B cell (primary cell): ENCODE measurements at regions not wholly inside any gene's neighbourhood (a gene's known extent, or its start where the extent isn't known, plus 50 kb on each side); places are given as distances from the start of the nearest gene placed in this dataset.

Source experiments
- ATAC-seq: fragments of 200-7000 bp; cut with Tn5 transposase; one replicate; pipeline ENCODE4 v1.10.0; 2021; ENCODE audit warnings: low read depth, mild to moderate bottlenecking, moderate number of reproducible peaks, moderate library complexity
- CTCF ChIA-PET: fragments of 350-600 bp; sonication (Branson Sonifier 250); formaldehyde crosslinking; loops from one replicate; lab custom pipeline; 2021; ENCODE audit warnings: antibody characterized with exemption, inconsistent platforms; lab: Charles Lee
- POLR2A ChIA-PET: fragments of 350-600 bp; sonication (Branson Sonifier 250); formaldehyde crosslinking; loops from one replicate; lab custom pipeline; 2021; ENCODE audit warnings: antibody characterized with exemption; lab: Charles Lee
- DNase-seq: peaks from one replicate; pipeline ENCODE4 v3.0.0; 2013
- H2AFZ ChIP-seq: 2 replicates; pipeline ENCODE4 v1.6.1; 2012; ENCODE audit warnings: mild to moderate bottlenecking, low read depth, low read length; ENCODE audit not compliant: insufficient read depth, poor library complexity, severe bottlenecking
- H3K27ac ChIP-seq, 2 donors: 1 replicate in 1 of 2; 2 replicates in 1 of 2; pipeline ENCODE4 v1.5.1; 2012 to 2013; ENCODE audit warnings: low read length in 2 of 2, mild to moderate bottlenecking in 2 of 2, moderate library complexity in 1 of 2
- H3K27me3 ChIP-seq, 4 experiments: fragments of 200-600 bp in 1 of 4; sonication (generic) in 1 of 4; replicated peaks in 1 of 4; 1 replicate in 2 of 4; 2 replicates in 2 of 4; pipeline versions ENCODE4 v1.6.1 to v1.7.0; 2013 to 2016; ENCODE audit warnings: low read length in 3 of 4, mild to moderate bottlenecking in 2 of 4, mixed read lengths in 1 of 4, moderate library complexity in 1 of 4; ENCODE audit not compliant: insufficient read depth in 4 of 4, control insufficient read depth in 3 of 4; ENCODE audit errors: control extremely low read depth in 1 of 4
- H3K36me3 ChIP-seq, 2 experiments: replicated peaks in 1 of 2; 1 replicate in 1 of 2; 2 replicates in 1 of 2; pipeline versions ENCODE4 v1.6.1 to v1.7.1; 2013; ENCODE audit warnings: low read length in 1 of 2; ENCODE audit not compliant: insufficient read depth in 2 of 2, control insufficient read depth in 1 of 2; ENCODE audit errors: control extremely low read depth in 1 of 2, extremely low read depth in 1 of 2
- H3K4me1 ChIP-seq, 2 donors: fragments of 200-600 bp in 1 of 2; sonication (generic) in 1 of 2; 1 replicate in 1 of 2; 2 replicates in 1 of 2; pipeline versions ENCODE4 v1.5.1 to v1.6.1; 2013 to 2017; ENCODE audit warnings: low read length in 2 of 2; ENCODE audit not compliant: control insufficient read depth in 2 of 2, insufficient read depth in 2 of 2
- H3K4me2 ChIP-seq: replicated peaks from 2 replicates; pipeline ENCODE3; 2012; ENCODE audit warnings: mild to moderate bottlenecking, low read depth, low read length; ENCODE audit not compliant: poor library complexity, severe bottlenecking
- H3K4me3 ChIP-seq, 5 experiments: fragments of 200-600 bp in 1 of 5; sonication (generic) in 1 of 5; 1 replicate in 3 of 5; 2 replicates in 2 of 5; pipeline versions ENCODE4 v1.5.1 to v1.7.0; 2011 to 2016; ENCODE audit warnings: low read length in 4 of 5, mild to moderate bottlenecking in 4 of 5, low read depth in 2 of 5, control low read depth in 1 of 5, moderate library complexity in 1 of 5; ENCODE audit not compliant: insufficient read depth in 1 of 5; ENCODE audit errors: control extremely low read depth in 1 of 5, extremely low read depth in 1 of 5
- H3K79me2 ChIP-seq: fragments of 200-600 bp; sonication (generic); one replicate; pipeline ENCODE4 v1.6.0; 2016; ENCODE audit warnings: low read length; ENCODE audit not compliant: control insufficient read depth, insufficient read depth
- H3K9ac ChIP-seq: fragments of 200-600 bp; sonication (generic); 2 replicates; pipeline ENCODE4 v1.6.1; 2017; ENCODE audit warnings: mild to moderate bottlenecking, low read length, moderate library complexity
- H3K9me3 ChIP-seq, 3 donors: one replicate each; pipeline versions ENCODE4 v1.6.1 to v1.7.1; 2013; ENCODE audit warnings: low read length in 2 of 3; ENCODE audit not compliant: control insufficient read depth in 2 of 3, insufficient read depth in 1 of 3; ENCODE audit errors: control extremely low read depth in 1 of 3
- H4K20me1 ChIP-seq: 2 replicates; pipeline ENCODE4 v1.6.0; 2012; ENCODE audit warnings: mild to moderate bottlenecking, low read length; ENCODE audit not compliant: insufficient read depth, control insufficient read depth, poor library complexity, severe bottlenecking
- H3K27ac Mint-ChIP-seq: one replicate; pipeline ENCODE4 v1.8.0; 2021; ENCODE audit warnings: mixed read lengths
- H3K27me3 Mint-ChIP-seq: one replicate; pipeline ENCODE4 v1.8.0; 2021; ENCODE audit warnings: mixed read lengths
- H3K4me1 Mint-ChIP-seq: one replicate; pipeline ENCODE4 v1.8.0; 2021; ENCODE audit warnings: mixed read lengths
- H3K4me3 Mint-ChIP-seq: one replicate; pipeline ENCODE4 v1.8.0; 2021; ENCODE audit warnings: mixed read lengths
- H3K9me3 Mint-ChIP-seq: one replicate; pipeline ENCODE4 v1.8.0; 2022; ENCODE audit warnings: mixed read lengths; ENCODE audit not compliant: insufficient read depth
- CTCF ChIP-seq: fragments of 200-600 bp; IDR thresholded peaks from one replicate; pipeline ENCODE4 v1.8.0; 2022; ENCODE audit warnings: antibody characterized with exemption, mild to moderate bottlenecking
- EZH2 ChIP-seq: IDR thresholded peaks from 2 replicates; pipeline ENCODE4 v1.6.1; 2012; ENCODE audit warnings: borderline replicate concordance, low read depth, mild to moderate bottlenecking, moderate library complexity, low read length; ENCODE audit not compliant: insufficient read depth, poor library complexity, severe bottlenecking
- WGBS: methylation state at CpG from one replicate; pipeline ENCODE4 v1.1.5; 2013; ENCODE audit warnings: missing lambda C conversion rate; ENCODE audit not compliant: insufficient coverage; 5-methylcytosine and 5-hydroxymethylcytosine counted together
- intact Hi-C: fragments of 100-400 bp; cut with micrococcal nuclease; formaldehyde crosslinking; loops from one replicate; pipeline ENCODE4 v1.10.0; 2022

DNA sequence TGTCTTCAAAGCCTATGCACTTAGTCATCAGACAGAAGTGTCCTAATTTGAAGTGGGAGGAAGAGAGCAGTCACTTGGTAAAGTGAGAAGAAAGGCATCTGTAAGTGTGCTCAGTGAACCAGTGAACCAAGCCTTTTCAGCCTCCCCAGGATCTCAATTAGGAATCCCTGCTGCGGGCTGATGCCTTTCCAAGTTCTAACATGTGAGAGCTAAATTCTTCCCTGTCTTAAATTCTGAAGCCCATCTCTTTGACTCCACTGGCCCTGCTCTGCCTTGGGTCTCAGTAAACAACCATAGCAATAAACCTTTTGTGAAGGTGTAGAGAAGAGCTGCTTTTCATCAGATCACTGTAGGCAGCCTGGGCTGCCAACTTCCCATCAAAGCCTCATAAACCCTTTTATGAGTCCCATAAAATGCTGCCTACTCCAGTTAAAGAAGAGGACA, 701.2 kb upstream of the LCORL start:
- Histone ChIP-seq H3K9me3 (peaks cover 0 to 4% (median 0%) of the 10 kb centered on the region in 3 donors), H2AFZ (no peak overlapping the region), H3K79me2 (no peaks in the 10 kb centered on the region), H3K4me2 (no peak overlapping the region), H3K4me1 (no peaks in the 10 kb centered on the region), H3K36me3 (no peaks in the 10 kb centered on the region), H3K4me3 (no peak overlapping the region), H3K27me3 (no peaks in the 10 kb centered on the region), H3K27ac (no peak overlapping the region), H4K20me1 (no peaks in the 10 kb centered on the region), H3K9ac (no peak overlapping the region)
- Mint-ChIP-seq H3K27me3 (no peaks in the 10 kb centered on the region), H3K9me3 (peaks cover 2% of the 10 kb centered on the region), H3K4me1 (no peaks in the 10 kb centered on the region), H3K4me3 (no peak overlapping the region), H3K27ac (no peak overlapping the region)
- no peak for ATAC-seq
- no peak for TF ChIP-seq CTCF
- TF ChIP-seq EZH2, result no peak
- intact Hi-C loops, result no loop called here
- 0% methylated on average over 1 of the region's 1 CpG for WGBS
- CTCF ChIA-PET, result no interaction called here
- no peak for DNase-seq
- POLR2A ChIA-PET, result no interaction called here

- no peak for TF ChIP-seq CTCF
- no peak for TF ChIP-seq EZH2
- Histone ChIP-seq H3K27me3 (no peaks in the 10 kb centered on the region), H3K4me2 (no peak overlapping the region), H3K79me2 (no peaks in the 10 kb centered on the region), H3K9me3 (no peaks in the 10 kb centered on the region), H3K4me3 (no peak overlapping the region), H3K4me1 (no peaks in the 10 kb centered on the region), H2AFZ (no peak overlapping the region), H4K20me1 (no peaks in the 10 kb centered on the region), H3K36me3 (no peaks in the 10 kb centered on the region), H3K27ac (no peak overlapping the region), H3K9ac (no peak overlapping the region)
- intact Hi-C loops, result no loop called here
- no peaks in the 10 kb centered on the region for H3K4me1 Mint-ChIP-seq
- WGBS, result 78% methylated on average over 3 of the region's 10 CpGs
- no peak overlapping the region for H3K27ac Mint-ChIP-seq
- no peak overlapping the region for H3K4me3 Mint-ChIP-seq
- DNase-seq, result no peak
- CTCF ChIA-PET, result interaction anchor here (0.8 kb wide), 1 partner anchor 105 kb away, joined by 3 read pairs; no protein-coding TSS in a partner anchor
- POLR2A ChIA-PET, result no interaction called here
- H3K27me3 Mint-ChIP-seq, result no peaks in the 10 kb centered on the region
- no peaks in the 10 kb centered on the region for H3K9me3 Mint-ChIP-seq
- no peak for ATAC-seq
Measured at GRCh38 chr4:18698119-18698883, 676.7 kb upstream of the LCORL start.
